Fibroblast of lung (primary cell): ENCODE measurements at regions not wholly inside any gene's neighbourhood (a gene's known extent, or its start where the extent isn't known, plus 50 kb on each side); places are given as distances from the start of the nearest gene placed in this dataset.

Source experiments
- EZH2 ChIP-seq: IDR thresholded peaks from 2 replicates; pipeline ENCODE4 v1.5.1; 2012; ENCODE audit warnings: low read length, control low read depth, mild to moderate bottlenecking; ENCODE audit errors: missing control alignments
- TF ChIP-seq, protein P1 (sequence below), 2 donors: IDR thresholded peaks in 1 of 2; conservative IDR thresholded peaks in 1 of 2; 1 replicate in 1 of 2; 2 replicates in 1 of 2; pipeline ENCODE4 v1.5.1; 2011 to 2012; ENCODE audit warnings: low read length in 2 of 2, control low read depth in 1 of 2, inconsistent platforms in 1 of 2, low read depth in 1 of 2, mild to moderate bottlenecking in 1 of 2

DNA sequence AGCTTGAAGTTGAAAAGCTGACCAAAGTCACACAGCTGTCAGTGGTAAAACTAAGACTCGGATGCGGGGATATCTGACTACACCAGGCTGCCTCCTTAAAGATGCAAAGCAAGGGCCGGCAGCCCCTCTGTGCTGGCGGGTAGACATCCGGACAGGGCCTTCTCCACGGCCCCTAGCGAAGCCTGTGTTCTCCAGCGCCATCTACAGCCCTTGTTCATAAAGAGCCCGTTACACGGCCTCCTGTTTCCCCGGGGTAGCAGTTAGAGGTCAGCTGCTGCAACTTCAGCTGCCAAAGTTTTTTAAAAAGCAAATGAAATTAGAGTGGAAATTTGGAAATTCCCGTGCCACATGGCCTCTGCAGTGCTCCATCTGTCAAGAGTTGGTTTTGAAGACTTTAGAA is 383.0 kb downstream of the TBL1XR1 start:
- TF ChIP-seq, protein P1, sequence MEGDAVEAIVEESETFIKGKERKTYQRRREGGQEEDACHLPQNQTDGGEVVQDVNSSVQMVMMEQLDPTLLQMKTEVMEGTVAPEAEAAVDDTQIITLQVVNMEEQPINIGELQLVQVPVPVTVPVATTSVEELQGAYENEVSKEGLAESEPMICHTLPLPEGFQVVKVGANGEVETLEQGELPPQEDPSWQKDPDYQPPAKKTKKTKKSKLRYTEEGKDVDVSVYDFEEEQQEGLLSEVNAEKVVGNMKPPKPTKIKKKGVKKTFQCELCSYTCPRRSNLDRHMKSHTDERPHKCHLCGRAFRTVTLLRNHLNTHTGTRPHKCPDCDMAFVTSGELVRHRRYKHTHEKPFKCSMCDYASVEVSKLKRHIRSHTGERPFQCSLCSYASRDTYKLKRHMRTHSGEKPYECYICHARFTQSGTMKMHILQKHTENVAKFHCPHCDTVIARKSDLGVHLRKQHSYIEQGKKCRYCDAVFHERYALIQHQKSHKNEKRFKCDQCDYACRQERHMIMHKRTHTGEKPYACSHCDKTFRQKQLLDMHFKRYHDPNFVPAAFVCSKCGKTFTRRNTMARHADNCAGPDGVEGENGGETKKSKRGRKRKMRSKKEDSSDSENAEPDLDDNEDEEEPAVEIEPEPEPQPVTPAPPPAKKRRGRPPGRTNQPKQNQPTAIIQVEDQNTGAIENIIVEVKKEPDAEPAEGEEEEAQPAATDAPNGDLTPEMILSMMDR (conservative IDR thresholded peaks at IDR 0.05 in 1 of 2, IDR thresholded peaks at IDR 0.05 in 1 of 2; ENCODE audit: low read depth in 1 of 2, low read length in 2 of 2) = peak; percentile 46 to 78
- TF ChIP-seq EZH2 = no peak
